HG03575 (cell line): ENCODE measurements at regions not wholly inside any gene's neighbourhood (a gene's known extent, or its start where the extent isn't known, plus 50 kb on each side); places are given as distances from the start of the nearest gene placed in this dataset.

Source experiments
- ATAC-seq: cut with Tn5 transposase; IDR thresholded peaks from one replicate; pipeline ENCODE4 v1.9.1; 2021; ENCODE audit not compliant: unreplicated experiment, insufficient number of reproducible peaks, low FRiP score; ENCODE audit errors: extremely low read depth

GRCh38 chr6:159118924-159119323 is 50.3 kb upstream of the FNDC1 start:
- ATAC-seq = no peak

- no peak for ATAC-seq
These were observed 51.6 kb upstream of the FNDC1 start for GRCh38 chr6:159117563-159117962.

GRCh38 chr6:159117046-159117445 is 52.2 kb upstream of the FNDC1 start:
- no peak for ATAC-seq

- no peak for ATAC-seq
These were observed 52.9 kb upstream of the FNDC1 start for GRCh38 chr6:159116343-159116742.

- no peak for ATAC-seq
These were observed 54.6 kb upstream of the FNDC1 start for GRCh38 chr6:159114569-159114968.

- no peak for ATAC-seq
These were observed 56.0 kb upstream of the FNDC1 start for GRCh38 chr6:159113223-159113622.

GRCh38 chr6:159112714-159113113 is 56.5 kb upstream of the FNDC1 start:
- ATAC-seq = no peak

GRCh38 chr6:159110748-159111147 is 58.5 kb upstream of the FNDC1 start:
- no peak for ATAC-seq

- no peak for ATAC-seq
These were observed 59.2 kb upstream of the FNDC1 start for GRCh38 chr6:159110013-159110412.

GRCh38 chr6:159109391-159109790 is 59.8 kb upstream of the FNDC1 start:
- no peak for ATAC-seq

GRCh38 chr6:159108426-159108985 is 60.7 kb upstream of the FNDC1 start:
- ATAC-seq = no peak

- no peak for ATAC-seq
These were observed 61.5 kb upstream of the FNDC1 start for GRCh38 chr6:159107451-159108260.

GRCh38 chr6:159106627-159107241 is 61.9 kb upstream of the TAGAP start:
- peak; percentile 81 for ATAC-seq

- no peak for ATAC-seq
These were observed 60.9 kb upstream of the TAGAP start for GRCh38 chr6:159105716-159106115.

GRCh38 chr6:159104931-159105330 is 60.1 kb upstream of the TAGAP start:
- no peak for ATAC-seq

- no peak for ATAC-seq
These were observed 59.6 kb upstream of the TAGAP start for GRCh38 chr6:159104163-159104925.

GRCh38 chr6:159103396-159104162 is 58.8 kb upstream of the TAGAP start:
- ATAC-seq = no peak

GRCh38 chr6:159102373-159103160 is 57.8 kb upstream of the TAGAP start:
- ATAC-seq = no peak
